Astrocyte (in vitro differentiated cells and primary cell): ENCODE measurements at regions not wholly inside any gene's neighbourhood (a gene's known extent, or its start where the extent isn't known, plus 50 kb on each side); places are given as distances from the start of the nearest gene placed in this dataset.

ENCODE experiments used
- DNase-seq: peaks from one replicate; pipeline ENCODE4 v3.0.0-alpha.2; 2010; ENCODE audit warnings: low read depth
- FAIRE-seq: peaks from 2 replicates; lab custom pipeline; 2011; peaks lifted over from hg19 to GRCh38; lab: Jason Lieb, UNC
- H2AFZ ChIP-seq: 2 replicates; pipeline ENCODE4 v1.6.0; 2012; ENCODE audit warnings: low read depth, low read length, inconsistent platforms
- H3K27ac ChIP-seq: 2 replicates; pipeline ENCODE4 v1.5.1; 2011; ENCODE audit warnings: low read depth, low read length, inconsistent platforms
- H3K27me3 ChIP-seq: 2 replicates; pipeline ENCODE4 v1.6.0; 2011; ENCODE audit warnings: low read length, inconsistent platforms; ENCODE audit not compliant: insufficient read depth
- H3K36me3 ChIP-seq: 2 replicates; pipeline ENCODE4 v1.5.1; 2011; ENCODE audit warnings: low read length, inconsistent platforms; ENCODE audit not compliant: insufficient read depth
- H3K4me1 ChIP-seq: 2 replicates; pipeline ENCODE4 v1.5.1; 2011; ENCODE audit warnings: low read length, inconsistent platforms; ENCODE audit not compliant: insufficient read depth
- H3K4me2 ChIP-seq: 2 replicates; pipeline ENCODE4 v1.6.0; 2012; ENCODE audit warnings: low read length, inconsistent platforms
- H3K4me3 ChIP-seq: 2 replicates; pipeline ENCODE4 v1.5.1; 2011; ENCODE audit warnings: low read depth, mild to moderate bottlenecking, low read length, inconsistent platforms; ENCODE audit not compliant: insufficient read depth
- H3K79me2 ChIP-seq: 2 replicates; pipeline ENCODE4 v1.6.0; 2012; ENCODE audit warnings: mild to moderate bottlenecking, low read length, inconsistent platforms; ENCODE audit not compliant: insufficient read depth
- H3K9ac ChIP-seq: 2 replicates; pipeline ENCODE4 v1.6.0; 2012; ENCODE audit warnings: mild to moderate bottlenecking, low read length, inconsistent platforms
- H3K9me3 ChIP-seq: 2 replicates; pipeline ENCODE4 v1.5.1; 2012; ENCODE audit warnings: low read depth, mild to moderate bottlenecking, low read length, inconsistent platforms; ENCODE audit not compliant: insufficient read depth
- H4K20me1 ChIP-seq: 2 replicates; pipeline ENCODE4 v1.6.0; 2012; ENCODE audit warnings: low read length, inconsistent platforms; ENCODE audit not compliant: insufficient read depth
- H3K27ac Mint-ChIP-seq: one replicate; pipeline ENCODE4 v1.8.0; 2021; ENCODE audit warnings: mild to moderate bottlenecking, mixed read lengths; ENCODE audit not compliant: unreplicated experiment
- H3K27me3 Mint-ChIP-seq: one replicate; pipeline ENCODE4 v1.8.0; 2021; ENCODE audit warnings: low read depth, mixed read lengths; ENCODE audit not compliant: unreplicated experiment
- H3K36me3 Mint-ChIP-seq: one replicate; pipeline ENCODE4 v1.8.0; 2021; ENCODE audit warnings: low read depth, mixed read lengths; ENCODE audit not compliant: unreplicated experiment
- H3K4me1 Mint-ChIP-seq: one replicate; pipeline ENCODE4 v1.8.0; 2021; ENCODE audit warnings: low read depth, mixed read lengths; ENCODE audit not compliant: unreplicated experiment
- H3K4me3 Mint-ChIP-seq: one replicate; pipeline ENCODE4 v1.8.0; 2021; ENCODE audit warnings: mild to moderate bottlenecking, moderate library complexity, mixed read lengths; ENCODE audit not compliant: unreplicated experiment
- H3K9me3 Mint-ChIP-seq: one replicate; pipeline ENCODE4 v1.8.0; 2021; ENCODE audit warnings: mild to moderate bottlenecking, mixed read lengths; ENCODE audit not compliant: unreplicated experiment
- CTCF ChIP-seq: IDR thresholded peaks from 2 replicates; pipeline ENCODE4 v1.5.1; 2011; ENCODE audit warnings: low read depth, mild to moderate bottlenecking, inconsistent platforms, low read length, moderate library complexity; ENCODE audit not compliant: insufficient read depth
- EZH2 ChIP-seq: IDR thresholded peaks from 2 replicates; pipeline ENCODE4 v1.6.1; 2012; ENCODE audit warnings: mild to moderate bottlenecking, low read length, inconsistent platforms; ENCODE audit not compliant: insufficient read depth

- peaks cover 98% of the 10 kb centered on the region for H4K20me1 ChIP-seq
- no peak overlapping the region for H3K4me3 ChIP-seq
- H3K4me3 Mint-ChIP-seq, result no peak overlapping the region
- H3K4me2 ChIP-seq, result no peak overlapping the region
- no peaks in the 10 kb centered on the region for H3K9me3 ChIP-seq
- FAIRE-seq (no peak), DNase-seq (no peak)
- no peak overlapping the region for H2AFZ ChIP-seq
- H3K4me1 Mint-ChIP-seq, result peaks cover 6% of the 10 kb centered on the region
- no peaks in the 10 kb centered on the region for H3K9me3 Mint-ChIP-seq
- peak overlapping the region; percentile 21 for H3K27ac Mint-ChIP-seq
- no peaks in the 10 kb centered on the region for H3K27me3 Mint-ChIP-seq
- no peaks in the 10 kb centered on the region for H3K27me3 ChIP-seq
- H3K27ac ChIP-seq, result no peak overlapping the region
- H3K36me3 Mint-ChIP-seq, result peaks cover 8% of the 10 kb centered on the region
- TF ChIP-seq EZH2 (no peak), CTCF (no peak)
- H3K36me3 ChIP-seq, result peaks cover 19% of the 10 kb centered on the region
- H3K79me2 ChIP-seq, result peaks cover 99% of the 10 kb centered on the region
- H3K4me1 ChIP-seq, result peaks cover 34% of the 10 kb centered on the region
- H3K9ac ChIP-seq, result no peak overlapping the region
These were observed 71.0 kb downstream of the RFLNA start for GRCh38 chr12:124365726-124366430.
